GM15510 (cell line): ENCODE measurements at regions not wholly inside any gene's neighbourhood (a gene's known extent, or its start where the extent isn't known, plus 50 kb on each side); places are given as distances from the start of the nearest gene placed in this dataset.

ENCODE experiments used
- POLR2A ChIP-seq: IDR thresholded peaks from 3 replicates; pipeline ENCODE4 v1.6.1; 2011; ENCODE audit warnings: borderline replicate concordance; ENCODE audit not compliant: insufficient read length; ENCODE audit errors: extremely low read depth

GRCh38 chr12:85688837-85689236, 147.4 kb downstream of the RASSF9 start:
- no peak for TF ChIP-seq POLR2A

GRCh38 chr12:85690146-85690545, 146.1 kb downstream of the RASSF9 start:
- no peak for TF ChIP-seq POLR2A

GRCh38 chr12:85693093-85693665, 143.0 kb downstream of the RASSF9 start:
- no peak for TF ChIP-seq POLR2A

- no peak for TF ChIP-seq POLR2A
Measured at GRCh38 chr12:85695097-85695715, 141.0 kb downstream of the RASSF9 start.

- TF ChIP-seq POLR2A = no peak
Measured at GRCh38 chr12:85697003-85697402, 139.2 kb downstream of the RASSF9 start.

- TF ChIP-seq POLR2A = no peak
Measured at GRCh38 chr12:85698937-85699336, 137.3 kb downstream of the RASSF9 start.

- no peak for TF ChIP-seq POLR2A
Measured at GRCh38 chr12:85708775-85709174, 127.4 kb downstream of the RASSF9 start.

GRCh38 chr12:85711735-85712390, 124.3 kb downstream of the RASSF9 start:
- TF ChIP-seq POLR2A = no peak

- no peak for TF ChIP-seq POLR2A
Measured at GRCh38 chr12:85713373-85713772, 122.8 kb downstream of the RASSF9 start.

GRCh38 chr12:85714425-85714824, 121.8 kb downstream of the RASSF9 start:
- TF ChIP-seq POLR2A = no peak

GRCh38 chr12:85720308-85721033, 115.7 kb downstream of the RASSF9 start:
- TF ChIP-seq POLR2A = no peak

- no peak for TF ChIP-seq POLR2A
Measured at GRCh38 chr12:85725991-85726390, 110.2 kb downstream of the RASSF9 start.

- no peak for TF ChIP-seq POLR2A
Measured at GRCh38 chr12:85733221-85733840, 102.9 kb downstream of the RASSF9 start.

GRCh38 chr12:85733984-85734383, 102.2 kb downstream of the RASSF9 start:
- no peak for TF ChIP-seq POLR2A

- no peak for TF ChIP-seq POLR2A
Measured at GRCh38 chr12:85740186-85740585, 96.0 kb downstream of the RASSF9 start.

GRCh38 chr12:85741046-85741445, 95.2 kb downstream of the RASSF9 start:
- no peak for TF ChIP-seq POLR2A

GRCh38 chr12:85747941-85748495, 88.2 kb downstream of the RASSF9 start:
- TF ChIP-seq POLR2A = no peak
